ENCODE measurements at regions not wholly inside any gene's neighbourhood (a gene's known extent, or its start where the extent isn't known, plus 50 kb on each side); places are given as distances from the start of the nearest gene placed in this dataset.

DNA sequence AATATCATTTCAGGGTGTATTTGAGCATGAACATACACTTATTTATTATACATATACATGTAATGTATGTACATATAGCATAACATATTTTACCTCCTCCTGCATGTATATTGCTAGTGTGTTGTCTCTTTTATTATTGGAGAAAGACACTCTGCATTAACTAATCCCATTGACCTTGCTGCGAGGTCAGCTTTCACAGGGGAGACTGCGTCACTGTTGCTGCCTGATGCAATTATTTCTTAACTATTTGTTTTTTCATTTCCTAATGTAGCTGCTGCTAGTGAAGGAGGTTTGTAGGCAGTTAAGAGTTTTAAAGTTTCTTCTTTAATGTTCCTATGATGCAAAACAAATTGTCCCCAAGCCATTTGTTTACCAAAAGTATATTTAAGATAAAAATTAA lies 185.4 kb upstream of the CNTN5 start:
- Histone ChIP-seq H4K8ac (ENCODE audit: low read depth, low read length) (no peak overlapping the region), H2AK5ac (ENCODE audit: low read length) (no peak overlapping the region), H3K79me2 (ENCODE audit: control insufficient read depth, insufficient read depth, low read length) (no peaks in the 10 kb centered on the region), H2BK120ac (ENCODE audit: low read depth, low read length) (no peak overlapping the region), H2BK15ac (replicated peaks; ENCODE audit: low read depth) (no peak overlapping the region), H3K9ac (ENCODE audit: low read length) (no peak overlapping the region), H3K56ac (ENCODE audit: low read length) (no peak overlapping the region), H2BK5ac (ENCODE audit: low read length) (no peak overlapping the region), H3K4me1 (ENCODE audit: control insufficient read depth, low read depth, low read length) (no peaks in the 10 kb centered on the region), H3K79me1 (ENCODE audit: low read length) (no peaks in the 10 kb centered on the region), H3K4me3 (ENCODE audit: low read length) (no peak overlapping the region), H3K23ac (ENCODE audit: low read length) (no peak overlapping the region), H3K4me2 (ENCODE audit: low read length) (no peak overlapping the region), H4K5ac (ENCODE audit: low read length) (no peak overlapping the region), H3K27me3 (ENCODE audit: insufficient read depth, low read length, poor library complexity) (no peaks in the 10 kb centered on the region), H3K36me3 (ENCODE audit: control insufficient read depth, insufficient read depth, low read length) (no peaks in the 10 kb centered on the region), H3K4ac (ENCODE audit: low read depth, low read length) (no peak overlapping the region), H3K27ac (ENCODE audit: low read depth, low read length) (no peak overlapping the region), H3K18ac (ENCODE audit: low read length) (no peak overlapping the region)
- DNase-seq, result no peak
- WGBS (ENCODE audit: extremely low coverage, insufficient coverage, low lambda C conversion rate), result no CpG with 5 or more reads among the region's 2 CpGs

DNA sequence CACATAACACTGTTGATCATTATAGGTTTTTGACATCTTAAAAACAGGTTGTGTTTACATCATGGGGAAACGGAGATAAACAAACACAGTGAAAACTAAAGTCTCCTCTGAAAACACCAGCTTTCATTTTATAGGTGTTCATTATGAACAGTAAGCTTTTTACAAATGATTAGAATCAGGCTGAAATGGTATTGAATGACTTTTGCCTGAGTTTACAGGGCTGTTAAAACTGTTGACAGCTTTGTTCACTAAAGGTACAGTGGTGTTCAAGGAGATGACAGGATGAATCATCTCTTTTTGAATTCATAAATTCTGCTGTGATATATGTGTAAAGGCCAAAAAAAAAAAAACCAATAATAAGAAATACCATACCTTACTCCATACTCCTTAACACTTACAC lies 184.6 kb upstream of the CNTN5 start:
- Histone ChIP-seq H3K36me3 (ENCODE audit: control insufficient read depth, insufficient read depth, low read length) (no peaks in the 10 kb centered on the region), H3K79me1 (ENCODE audit: low read length) (no peaks in the 10 kb centered on the region), H3K4ac (ENCODE audit: low read depth, low read length) (no peak overlapping the region), H4K8ac (ENCODE audit: low read depth, low read length) (no peak overlapping the region), H3K4me2 (ENCODE audit: low read length) (no peak overlapping the region), H3K4me1 (ENCODE audit: control insufficient read depth, low read depth, low read length) (no peaks in the 10 kb centered on the region), H3K27me3 (ENCODE audit: insufficient read depth, low read length, poor library complexity) (no peaks in the 10 kb centered on the region), H2BK5ac (ENCODE audit: low read length) (no peak overlapping the region), H3K9ac (ENCODE audit: low read length) (no peak overlapping the region), H3K79me2 (ENCODE audit: control insufficient read depth, insufficient read depth, low read length) (no peaks in the 10 kb centered on the region), H2BK120ac (ENCODE audit: low read depth, low read length) (no peak overlapping the region), H2BK15ac (replicated peaks; ENCODE audit: low read depth) (no peak overlapping the region), H3K56ac (ENCODE audit: low read length) (no peak overlapping the region), H3K23ac (ENCODE audit: low read length) (no peak overlapping the region), H4K5ac (ENCODE audit: low read length) (no peak overlapping the region), H3K4me3 (ENCODE audit: low read length) (no peak overlapping the region), H2AK5ac (ENCODE audit: low read length) (no peak overlapping the region), H3K18ac (ENCODE audit: low read length) (no peak overlapping the region), H3K27ac (ENCODE audit: low read depth, low read length) (no peak overlapping the region)
- no peak for DNase-seq
- WGBS (ENCODE audit: extremely low coverage, insufficient coverage, low lambda C conversion rate), result no CpG with 5 or more reads among the region's 1 CpG

DNA sequence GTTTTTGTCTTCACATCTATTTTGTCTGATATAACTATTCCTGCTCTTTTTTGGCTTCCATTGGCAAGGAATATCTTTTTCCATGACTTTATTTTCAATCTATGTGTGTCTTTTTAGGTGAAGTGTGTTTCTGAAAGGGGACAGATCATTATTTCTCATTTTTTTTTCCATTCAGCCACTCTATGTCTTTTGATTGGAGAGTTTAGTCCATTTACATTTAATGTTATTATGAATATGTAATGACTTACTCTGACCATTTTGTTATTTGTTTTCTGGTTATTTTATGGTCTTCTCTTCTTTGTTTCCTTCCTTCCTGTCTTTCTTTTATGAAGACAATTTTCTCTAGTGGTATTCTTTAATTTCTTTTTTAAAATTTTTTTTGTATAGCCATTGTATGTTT lies 178.6 kb upstream of the CNTN5 start:
- Histone ChIP-seq H3K36me3 (ENCODE audit: control insufficient read depth, insufficient read depth, low read length) (no peaks in the 10 kb centered on the region), H3K27ac (ENCODE audit: low read depth, low read length) (no peak overlapping the region)

DNA sequence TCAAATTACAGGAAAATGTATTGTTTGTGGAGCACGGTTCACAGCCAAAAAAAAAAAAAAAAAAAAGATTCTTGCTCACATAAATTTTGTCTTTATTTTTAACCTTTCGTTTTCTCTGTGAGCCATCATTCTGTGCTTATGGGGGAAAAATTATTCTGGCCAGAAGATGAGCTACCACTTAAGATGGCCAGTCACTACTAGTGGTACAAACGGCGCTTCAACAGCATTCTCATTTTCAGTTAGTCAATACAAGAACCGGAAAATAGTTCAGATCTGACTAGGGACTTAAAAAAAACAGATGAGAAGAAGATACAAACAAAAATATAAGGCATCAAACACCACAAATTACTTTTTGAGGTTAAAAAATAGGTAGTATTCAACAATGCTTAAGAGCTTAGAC lies 158.6 kb upstream of the CNTN5 start:
- Histone ChIP-seq H4K5ac (ENCODE audit: low read length) (no peak overlapping the region), H3K4me3 (ENCODE audit: low read length) (no peak overlapping the region)

More for the DNA sequence above, 178.6 kb upstream of the CNTN5 start:
- H4K8ac ChIP-seq (ENCODE audit: low read depth, low read length), result no peak overlapping the region
- H2AK5ac ChIP-seq (ENCODE audit: low read length), result no peak overlapping the region
- H3K9ac ChIP-seq (ENCODE audit: low read length), result no peak overlapping the region
- H3K23ac ChIP-seq (ENCODE audit: low read length), result no peak overlapping the region
- H4K5ac ChIP-seq (ENCODE audit: low read length), result no peak overlapping the region
- no peak overlapping the region for H3K4me2 ChIP-seq (ENCODE audit: low read length)
- H3K27me3 ChIP-seq (ENCODE audit: insufficient read depth, low read length, poor library complexity), result no peaks in the 10 kb centered on the region
- H3K56ac ChIP-seq (ENCODE audit: low read length), result no peak overlapping the region
- DNase-seq, result no peak
- H2BK5ac ChIP-seq (ENCODE audit: low read length), result no peak overlapping the region
- H3K79me1 ChIP-seq (ENCODE audit: low read length), result no peaks in the 10 kb centered on the region
- H3K4me1 ChIP-seq (ENCODE audit: control insufficient read depth, low read depth, low read length), result no peaks in the 10 kb centered on the region
- H2BK120ac ChIP-seq (ENCODE audit: low read depth, low read length), result no peak overlapping the region
- H3K4me3 ChIP-seq (ENCODE audit: low read length), result no peak overlapping the region
- no peaks in the 10 kb centered on the region for H3K79me2 ChIP-seq (ENCODE audit: control insufficient read depth, insufficient read depth, low read length)
- H3K4ac ChIP-seq (ENCODE audit: low read depth, low read length), result no peak overlapping the region
- H2BK15ac ChIP-seq (replicated peaks; ENCODE audit: low read depth), result no peak overlapping the region
- H3K18ac ChIP-seq (ENCODE audit: low read length), result no peak overlapping the region

DNA sequence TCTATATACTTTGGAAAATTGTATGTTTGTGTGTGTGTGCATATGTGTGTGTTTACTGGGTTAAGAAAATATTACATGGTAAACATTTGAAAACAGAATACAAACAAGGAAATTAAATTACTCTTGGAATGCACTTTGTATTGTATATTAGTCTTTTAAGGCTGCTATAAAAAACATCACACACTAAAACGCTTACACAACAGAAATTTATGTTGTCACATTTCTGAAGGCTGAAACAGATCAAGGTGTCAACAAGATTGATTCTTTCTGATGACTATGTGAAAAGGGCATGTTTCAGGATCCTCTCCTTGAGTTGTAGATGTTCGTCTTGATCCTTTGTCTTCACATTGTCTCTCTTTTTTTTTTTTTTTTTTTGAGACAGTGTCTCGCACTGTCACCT lies 149.1 kb upstream of the CNTN5 start:
- Histone ChIP-seq H3K4ac (ENCODE audit: low read depth, low read length) (no peak overlapping the region), H3K56ac (ENCODE audit: low read length) (no peak overlapping the region), H2AK5ac (ENCODE audit: low read length) (no peak overlapping the region), H3K23ac (ENCODE audit: low read length) (no peak overlapping the region), H3K36me3 (ENCODE audit: control insufficient read depth, insufficient read depth, low read length) (no peaks in the 10 kb centered on the region), H4K5ac (ENCODE audit: low read length) (no peak overlapping the region), H3K18ac (ENCODE audit: low read length) (no peak overlapping the region), H3K79me2 (ENCODE audit: control insufficient read depth, insufficient read depth, low read length) (no peaks in the 10 kb centered on the region), H2BK15ac (replicated peaks; ENCODE audit: low read depth) (no peak overlapping the region), H4K8ac (ENCODE audit: low read depth, low read length) (no peak overlapping the region), H3K9ac (ENCODE audit: low read length) (no peak overlapping the region), H3K27ac (ENCODE audit: low read depth, low read length) (no peak overlapping the region), H2BK5ac (ENCODE audit: low read length) (no peak overlapping the region), H3K4me3 (ENCODE audit: low read length) (no peak overlapping the region), H3K4me2 (ENCODE audit: low read length) (no peak overlapping the region), H3K27me3 (ENCODE audit: insufficient read depth, low read length, poor library complexity) (no peaks in the 10 kb centered on the region), H2BK120ac (ENCODE audit: low read depth, low read length) (no peak overlapping the region), H3K79me1 (ENCODE audit: low read length) (no peaks in the 10 kb centered on the region), H3K4me1 (ENCODE audit: control insufficient read depth, low read depth, low read length) (no peaks in the 10 kb centered on the region)
- no peak for DNase-seq
- no CpG with 5 or more reads among the region's 3 CpGs for WGBS (ENCODE audit: extremely low coverage, insufficient coverage, low lambda C conversion rate)

More for the DNA sequence above, 158.6 kb upstream of the CNTN5 start:
- no peak overlapping the region for H3K56ac ChIP-seq (ENCODE audit: low read length)
- H3K18ac ChIP-seq (ENCODE audit: low read length), result no peak overlapping the region
- DNase-seq, result no peak
- H3K23ac ChIP-seq (ENCODE audit: low read length), result no peak overlapping the region
- H3K27me3 ChIP-seq (ENCODE audit: insufficient read depth, low read length, poor library complexity), result no peaks in the 10 kb centered on the region
- no peak overlapping the region for H3K27ac ChIP-seq (ENCODE audit: low read depth, low read length)
- WGBS (ENCODE audit: extremely low coverage, insufficient coverage, low lambda C conversion rate), result no CpG with 5 or more reads among the region's 5 CpGs
- H2BK15ac ChIP-seq (replicated peaks; ENCODE audit: low read depth), result no peak overlapping the region
- H2BK120ac ChIP-seq (ENCODE audit: low read depth, low read length), result no peak overlapping the region
- no peaks in the 10 kb centered on the region for H3K4me1 ChIP-seq (ENCODE audit: control insufficient read depth, low read depth, low read length)
- no peak overlapping the region for H4K8ac ChIP-seq (ENCODE audit: low read depth, low read length)
- H2AK5ac ChIP-seq (ENCODE audit: low read length), result no peak overlapping the region
- H3K4ac ChIP-seq (ENCODE audit: low read depth, low read length), result no peak overlapping the region
- no peaks in the 10 kb centered on the region for H3K79me2 ChIP-seq (ENCODE audit: control insufficient read depth, insufficient read depth, low read length)
- no peak overlapping the region for H3K9ac ChIP-seq (ENCODE audit: low read length)
- no peak overlapping the region for H3K4me2 ChIP-seq (ENCODE audit: low read length)
- no peaks in the 10 kb centered on the region for H3K79me1 ChIP-seq (ENCODE audit: low read length)
- H3K36me3 ChIP-seq (ENCODE audit: control insufficient read depth, insufficient read depth, low read length), result no peaks in the 10 kb centered on the region
- no peak overlapping the region for H2BK5ac ChIP-seq (ENCODE audit: low read length)

DNA sequence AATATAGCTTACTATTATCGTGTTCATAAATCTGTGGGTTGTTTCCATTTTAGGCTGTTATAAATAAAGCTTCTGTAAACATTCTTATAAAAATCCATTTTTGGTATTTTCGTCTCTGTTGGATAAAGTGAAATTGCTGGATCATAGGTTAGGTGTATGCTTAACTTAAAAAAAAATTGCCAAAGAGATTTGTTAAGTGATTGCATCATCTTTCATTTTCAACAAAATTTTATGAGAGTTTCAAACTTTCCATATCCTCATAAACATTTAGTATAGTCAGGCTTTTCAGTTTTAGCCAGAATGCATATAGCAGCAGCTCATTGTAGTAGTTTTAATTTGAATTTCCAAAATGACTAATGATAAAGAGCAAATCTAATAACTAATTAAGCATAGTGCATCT lies 146.7 kb upstream of the CNTN5 start:
- Histone ChIP-seq H4K5ac (ENCODE audit: low read length) (no peak overlapping the region), H3K4me2 (ENCODE audit: low read length) (no peak overlapping the region), H3K36me3 (ENCODE audit: control insufficient read depth, insufficient read depth, low read length) (no peaks in the 10 kb centered on the region), H2BK15ac (replicated peaks; ENCODE audit: low read depth) (no peak overlapping the region), H2BK5ac (ENCODE audit: low read length) (no peak overlapping the region), H3K79me2 (ENCODE audit: control insufficient read depth, insufficient read depth, low read length) (no peaks in the 10 kb centered on the region), H3K4me1 (ENCODE audit: control insufficient read depth, low read depth, low read length) (no peaks in the 10 kb centered on the region), H3K27me3 (ENCODE audit: insufficient read depth, low read length, poor library complexity) (no peaks in the 10 kb centered on the region), H3K4me3 (ENCODE audit: low read length) (no peak overlapping the region), H3K18ac (ENCODE audit: low read length) (no peak overlapping the region), H3K79me1 (ENCODE audit: low read length) (no peaks in the 10 kb centered on the region), H3K27ac (ENCODE audit: low read depth, low read length) (no peak overlapping the region), H3K4ac (ENCODE audit: low read depth, low read length) (no peak overlapping the region), H3K56ac (ENCODE audit: low read length) (no peak overlapping the region), H4K8ac (ENCODE audit: low read depth, low read length) (no peak overlapping the region), H2BK120ac (ENCODE audit: low read depth, low read length) (no peak overlapping the region), H3K23ac (ENCODE audit: low read length) (no peak overlapping the region), H3K9ac (ENCODE audit: low read length) (no peak overlapping the region), H2AK5ac (ENCODE audit: low read length) (no peak overlapping the region)
- no peak for DNase-seq
- no CpG with 5 or more reads among the region's 2 CpGs for WGBS (ENCODE audit: extremely low coverage, insufficient coverage, low lambda C conversion rate)

Data from mesendoderm (in vitro differentiated cells).